MM.1S (cell line): ENCODE measurements at regions not wholly inside any gene's neighbourhood (a gene's known extent, or its start where the extent isn't known, plus 50 kb on each side); places are given as distances from the start of the nearest gene placed in this dataset.

Experiments used
- DNase-seq: peaks from one replicate; pipeline ENCODE4 v3.0.0-alpha.2; 2015
- H2AFZ ChIP-seq: fragments of 300-600 bp; sonication (generic); 2 replicates; pipeline ENCODE4 v1.6.0; 2016; ENCODE audit warnings: antibody characterized with exemption, low read length
- H3F3A ChIP-seq: fragments of 300-600 bp; sonication (generic); 2 replicates; pipeline ENCODE4 v1.6.1; 2016; ENCODE audit warnings: mild to moderate bottlenecking, antibody characterized with exemption, low read length, moderate library complexity, mixed read lengths; ENCODE audit not compliant: insufficient read depth
- H3K27ac ChIP-seq: fragments of 300-600 bp; sonication (generic); 2 replicates; pipeline ENCODE4 v1.5.1; 2016; ENCODE audit warnings: mild to moderate bottlenecking, low read length
- H3K27me3 ChIP-seq: fragments of 300-600 bp; sonication (generic); replicated peaks from 2 replicates; pipeline ENCODE4 v1.6.0; 2016; ENCODE audit warnings: low read length; ENCODE audit not compliant: insufficient read depth
- H3K36me3 ChIP-seq: fragments of 300-600 bp; sonication (generic); replicated peaks from 2 replicates; pipeline ENCODE4 v1.6.1; 2016; ENCODE audit warnings: mild to moderate bottlenecking, low read length, mixed read lengths; ENCODE audit not compliant: insufficient read depth
- H3K4me1 ChIP-seq: fragments of 300-600 bp; sonication (generic); 2 replicates; pipeline ENCODE4 v1.6.1; 2016; ENCODE audit warnings: low read length, mixed read lengths
- H3K4me2 ChIP-seq: fragments of 300-600 bp; sonication (generic); 2 replicates; pipeline ENCODE4 v1.6.0; 2016; ENCODE audit warnings: low read depth, low read length
- H3K4me3 ChIP-seq: fragments of 300-600 bp; sonication (generic); 2 replicates; pipeline ENCODE4 v1.5.1; 2016; ENCODE audit warnings: low read length, mixed read lengths
- H3K79me2 ChIP-seq: fragments of 300-600 bp; sonication (generic); 2 replicates; pipeline ENCODE4 v1.6.1; 2016; ENCODE audit warnings: mixed run types, low read length, mixed read lengths
- H3K9ac ChIP-seq: fragments of 300-600 bp; sonication (generic); 2 replicates; pipeline ENCODE4 v1.6.1; 2016; ENCODE audit warnings: low read length, mixed read lengths
- H3K9me2 ChIP-seq: fragments of 300-600 bp; sonication (generic); replicated peaks from 2 replicates; pipeline ENCODE4 v1.6.1; 2016; ENCODE audit warnings: mild to moderate bottlenecking, low read length, mixed read lengths; ENCODE audit not compliant: insufficient read depth
- H3K9me3 ChIP-seq: fragments of 300-600 bp; sonication (generic); replicated peaks from 2 replicates; pipeline ENCODE4 v1.6.1; 2016; ENCODE audit warnings: mild to moderate bottlenecking, low read length, mixed read lengths; ENCODE audit not compliant: insufficient read depth
- H4K20me1 ChIP-seq: fragments of 300-600 bp; sonication (generic); 2 replicates; pipeline ENCODE4 v1.6.1; 2016; ENCODE audit warnings: mild to moderate bottlenecking, low read length, moderate library complexity, mixed read lengths; ENCODE audit not compliant: insufficient read depth
- CTCF ChIP-seq: fragments of 300-600 bp; sonication (generic); IDR thresholded peaks from 2 replicates; pipeline ENCODE4 v1.5.1; 2016; ENCODE audit warnings: antibody characterized with exemption, low read length, mixed read lengths
- EZH2 ChIP-seq: fragments of 300-600 bp; sonication (generic); optimal IDR thresholded peaks from 2 replicates; pipeline ENCODE3; 2017; ENCODE audit warnings: low read depth, mild to moderate bottlenecking, antibody characterized with exemption, low read length, mixed read lengths
- EZH2phosphoT487 ChIP-seq: fragments of 300-600 bp; sonication (generic); IDR thresholded peaks from 2 replicates; pipeline ENCODE4 v1.6.1; 2018; ENCODE audit warnings: antibody characterized with exemption, low read length

DNA sequence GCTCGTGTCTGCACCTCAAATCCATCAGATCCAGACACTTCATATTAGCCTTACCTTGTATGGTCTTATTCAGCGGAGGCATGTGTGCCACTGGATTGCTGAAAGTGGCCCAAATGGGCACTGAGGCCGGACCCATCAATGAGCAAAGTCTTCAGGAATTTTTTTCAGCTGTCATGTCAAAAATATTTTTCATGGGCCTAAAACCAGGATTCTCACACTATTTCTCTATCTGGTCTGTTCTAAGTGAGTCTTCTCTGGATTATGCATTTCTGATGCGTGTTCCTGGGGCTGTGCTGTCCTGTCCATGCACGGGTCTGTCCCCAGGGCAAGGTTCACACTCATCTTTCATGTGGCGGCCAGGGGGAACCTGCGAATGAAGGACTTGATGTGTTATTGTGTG lies 94.6 kb downstream of the KCNA5 start:
- DNase-seq, result no peak
- no peak overlapping the region for H3K27ac ChIP-seq
- H3K36me3 ChIP-seq, result no peaks in the 10 kb centered on the region
- no peak overlapping the region for H3K4me2 ChIP-seq
- H3K9me3 ChIP-seq, result no peaks in the 10 kb centered on the region
- no peak overlapping the region for H3K4me3 ChIP-seq
- no peaks in the 10 kb centered on the region for H3K27me3 ChIP-seq
- no peaks in the 10 kb centered on the region for H3K9me2 ChIP-seq
- no peak overlapping the region for H3K9ac ChIP-seq
- no peaks in the 10 kb centered on the region for H4K20me1 ChIP-seq
- no peak overlapping the region for H2AFZ ChIP-seq
- no peaks in the 10 kb centered on the region for H3K4me1 ChIP-seq
- H3K79me2 ChIP-seq, result no peaks in the 10 kb centered on the region
- H3F3A ChIP-seq, result no peaks in the 10 kb centered on the region
- TF ChIP-seq EZH2, result no peak
- no peak for TF ChIP-seq EZH2phosphoT487
- TF ChIP-seq CTCF, result no peak

DNA sequence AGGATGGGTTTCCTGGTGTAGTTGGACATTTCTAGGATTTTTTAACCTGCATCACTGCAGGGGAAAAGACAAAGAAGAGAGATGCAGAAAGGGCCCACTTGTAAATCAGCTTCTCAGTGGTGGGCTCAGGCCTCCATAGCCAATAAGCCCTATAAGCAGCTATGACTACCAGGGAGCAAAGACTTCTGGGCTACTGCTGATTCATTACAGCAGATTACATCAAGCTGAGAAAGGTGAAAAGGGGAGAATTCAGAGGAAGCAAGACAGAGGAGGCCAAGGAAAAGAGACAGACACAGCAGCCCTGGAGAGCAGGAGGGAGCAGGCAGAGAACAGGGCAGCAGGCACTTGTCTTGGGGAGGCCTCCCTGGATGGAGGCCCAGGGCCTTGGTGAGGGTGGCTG lies 95.2 kb downstream of the KCNA5 start:
- TF ChIP-seq CTCF, result no peak
- TF ChIP-seq EZH2, result no peak
- TF ChIP-seq EZH2phosphoT487, result no peak
- Histone ChIP-seq H3K9me2 (no peaks in the 10 kb centered on the region), H3K27ac (no peak overlapping the region), H3F3A (no peaks in the 10 kb centered on the region), H2AFZ (no peak overlapping the region), H4K20me1 (no peaks in the 10 kb centered on the region), H3K9ac (no peak overlapping the region), H3K9me3 (no peaks in the 10 kb centered on the region), H3K4me1 (no peaks in the 10 kb centered on the region), H3K27me3 (no peaks in the 10 kb centered on the region), H3K4me3 (no peak overlapping the region), H3K79me2 (no peaks in the 10 kb centered on the region), H3K4me2 (no peak overlapping the region), H3K36me3 (no peaks in the 10 kb centered on the region)
- DNase-seq, result no peak

GRCh38 chr12:5139751-5140150 lies 96.1 kb downstream of the KCNA5 start:
- no peaks in the 10 kb centered on the region for H3K79me2 ChIP-seq
- no peaks in the 10 kb centered on the region for H3F3A ChIP-seq
- no peaks in the 10 kb centered on the region for H4K20me1 ChIP-seq
- TF ChIP-seq EZH2phosphoT487 (no peak), EZH2 (no peak), CTCF (no peak)
- H3K27me3 ChIP-seq, result no peaks in the 10 kb centered on the region
- no peak overlapping the region for H3K4me2 ChIP-seq
- no peaks in the 10 kb centered on the region for H3K9me3 ChIP-seq
- H3K4me3 ChIP-seq, result no peak overlapping the region
- H3K27ac ChIP-seq, result no peak overlapping the region
- no peaks in the 10 kb centered on the region for H3K4me1 ChIP-seq
- no peak overlapping the region for H3K9ac ChIP-seq
- no peaks in the 10 kb centered on the region for H3K36me3 ChIP-seq
- H2AFZ ChIP-seq, result no peak overlapping the region
- no peak for DNase-seq
- H3K9me2 ChIP-seq, result no peaks in the 10 kb centered on the region
